NCI-H774 (cell line): ENCODE measurements at regions not wholly inside any gene's neighbourhood (a gene's known extent, or its start where the extent isn't known, plus 50 kb on each side); places are given as distances from the start of the nearest gene placed in this dataset.
"Not testable (repeated sequence)": the region's sequence is repeated elsewhere in the genome, so short reads cannot be mapped to it uniquely, and the experiment has no call there.

Source experiments
- DNase-seq: peaks from one replicate; lab custom pipeline; 2025; lab: John Stamatoyannopoulos, UW

DNA sequence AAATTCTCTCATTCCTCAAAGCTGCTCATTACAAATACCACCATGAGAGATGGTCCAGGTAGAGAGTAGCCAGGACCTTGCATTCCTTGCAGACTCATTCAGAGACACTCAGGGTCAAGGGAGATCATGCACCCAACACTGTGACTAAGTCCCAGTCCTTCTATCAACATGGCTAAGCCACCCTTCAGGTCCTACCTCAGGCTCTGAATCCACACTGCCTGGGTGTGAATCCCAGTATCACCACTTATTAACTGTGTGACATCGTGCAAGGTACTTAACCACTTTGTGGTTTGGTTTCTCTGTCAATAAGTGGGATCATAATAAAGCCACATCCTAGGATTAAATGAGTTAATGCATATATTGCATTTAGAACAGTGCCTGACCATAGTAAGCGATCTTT, 124.1 kb upstream of the NEIL3 start:
- no peak for DNase-seq

DNA sequence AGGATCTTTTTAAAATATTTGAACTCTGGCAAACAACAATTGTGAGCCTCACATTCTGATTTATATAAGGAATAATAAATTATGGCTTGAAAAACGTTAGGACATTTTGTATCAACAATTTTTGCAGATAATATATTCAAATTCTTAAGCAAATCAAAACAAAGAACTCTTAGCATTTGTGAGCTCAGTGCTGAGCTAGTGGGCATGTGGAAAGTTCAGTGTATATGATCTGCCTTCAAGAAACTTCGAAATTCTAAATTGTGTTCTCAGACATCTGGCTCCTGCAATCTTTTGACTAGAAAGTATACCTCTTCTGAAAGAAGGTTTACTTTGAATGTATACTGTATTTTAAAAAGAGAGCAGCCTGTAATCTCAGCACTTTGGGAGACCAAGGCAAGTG, 122.3 kb upstream of the NEIL3 start:
- DNase-seq = no peak

- DNase-seq = no peak
Measured at GRCh38 chr4:177190995-177191580, 118.6 kb upstream of the NEIL3 start.

- DNase-seq = no peak
Measured at GRCh38 chr4:177191586-177191985, 118.1 kb upstream of the NEIL3 start.

GRCh38 chr4:177191991-177192390, 117.7 kb upstream of the NEIL3 start:
- DNase-seq = no peak

GRCh38 chr4:177193024-177193715, 116.5 kb upstream of the NEIL3 start:
- DNase-seq = not testable (repeated sequence)

GRCh38 chr4:177194906-177195305, 114.8 kb upstream of the NEIL3 start:
- no peak for DNase-seq

GRCh38 chr4:177196615-177197014, 113.1 kb upstream of the NEIL3 start:
- no peak for DNase-seq

- no peak for DNase-seq
Measured at GRCh38 chr4:177201614-177202013, 108.1 kb upstream of the NEIL3 start.

- no peak for DNase-seq
Measured at GRCh38 chr4:177204126-177204525, 105.5 kb upstream of the NEIL3 start.

- DNase-seq = no peak
Measured at GRCh38 chr4:177214935-177215334, 94.7 kb upstream of the NEIL3 start.

DNA sequence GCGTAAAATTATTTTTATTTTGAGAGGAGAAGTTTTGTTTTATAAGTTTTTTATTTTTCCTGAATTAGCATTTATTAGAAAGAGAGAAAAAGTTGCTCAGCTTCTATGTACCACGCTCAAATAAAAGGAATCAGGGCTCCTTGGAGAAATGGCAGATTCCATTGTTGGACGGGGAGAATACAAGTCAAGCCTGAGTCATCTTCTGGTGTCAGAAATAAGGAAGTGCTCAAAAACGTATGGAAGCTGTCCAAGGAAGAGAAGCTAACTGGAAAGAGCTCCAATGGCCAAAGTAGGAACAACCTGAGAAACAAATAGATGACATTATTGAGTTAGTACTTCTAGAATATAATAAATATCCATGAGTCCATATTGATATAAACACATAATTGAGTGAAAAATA, 89.3 kb upstream of the NEIL3 start:
- no peak for DNase-seq

DNA sequence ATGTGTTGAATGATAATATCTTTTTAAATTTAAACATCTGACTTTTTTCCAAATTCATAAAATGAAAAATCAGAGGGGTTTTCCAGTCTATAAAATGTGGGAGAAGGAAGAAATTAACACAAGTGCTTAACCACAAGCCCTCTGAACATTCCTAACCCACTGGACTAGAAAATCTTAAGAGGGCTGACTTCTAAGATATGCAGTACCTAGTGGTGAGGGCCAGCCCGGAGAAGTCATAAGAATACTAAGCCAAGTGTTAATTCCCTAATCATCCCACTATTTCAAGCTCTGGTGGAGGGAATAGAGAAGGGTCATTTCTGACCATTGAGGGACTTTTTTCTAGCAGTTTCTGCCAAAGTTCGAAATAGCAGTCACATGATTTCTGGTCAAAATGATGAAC, 86.9 kb upstream of the NEIL3 start:
- no peak for DNase-seq

DNA sequence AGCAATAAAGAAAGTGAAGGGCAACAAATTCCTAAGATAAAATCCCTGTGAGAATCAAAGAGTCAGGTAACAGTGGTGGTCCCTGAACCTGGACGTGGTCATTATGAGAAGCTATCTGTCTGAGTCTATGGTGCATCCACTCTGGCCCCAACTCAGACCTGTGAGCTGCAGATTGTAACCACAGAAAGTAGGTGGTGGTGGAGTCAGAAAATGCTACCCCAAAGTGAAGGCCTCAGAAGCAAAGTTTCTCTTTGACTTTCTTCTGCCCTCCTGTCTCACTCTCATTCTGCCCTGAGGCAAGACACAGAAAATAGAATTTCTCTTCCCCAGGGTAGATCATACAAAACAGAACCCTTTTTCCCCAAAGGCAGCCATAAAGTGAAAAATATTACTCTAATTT, 84.1 kb upstream of the NEIL3 start:
- DNase-seq = no peak

DNA sequence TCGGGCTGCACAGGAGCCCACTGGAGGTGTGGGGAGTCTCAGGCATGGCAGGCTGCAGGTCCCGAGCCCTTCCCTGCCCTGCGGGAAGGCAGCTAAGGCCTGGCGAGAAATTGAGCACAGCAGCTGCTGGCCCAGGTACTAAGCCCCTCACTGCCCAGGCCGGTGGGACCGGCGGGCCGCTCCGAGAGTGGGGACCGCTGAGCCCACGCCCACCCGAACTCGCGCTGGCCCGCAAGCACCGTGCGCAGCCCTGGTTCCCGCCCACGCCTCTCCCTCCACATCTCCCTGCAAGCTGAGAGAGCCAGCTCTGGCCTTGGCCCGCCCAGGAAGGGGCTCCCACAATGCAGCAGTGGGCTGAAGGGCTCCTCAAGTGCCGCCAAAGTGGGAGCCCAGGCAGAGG, 82.0 kb upstream of the NEIL3 start:
- DNase-seq = no peak

DNA sequence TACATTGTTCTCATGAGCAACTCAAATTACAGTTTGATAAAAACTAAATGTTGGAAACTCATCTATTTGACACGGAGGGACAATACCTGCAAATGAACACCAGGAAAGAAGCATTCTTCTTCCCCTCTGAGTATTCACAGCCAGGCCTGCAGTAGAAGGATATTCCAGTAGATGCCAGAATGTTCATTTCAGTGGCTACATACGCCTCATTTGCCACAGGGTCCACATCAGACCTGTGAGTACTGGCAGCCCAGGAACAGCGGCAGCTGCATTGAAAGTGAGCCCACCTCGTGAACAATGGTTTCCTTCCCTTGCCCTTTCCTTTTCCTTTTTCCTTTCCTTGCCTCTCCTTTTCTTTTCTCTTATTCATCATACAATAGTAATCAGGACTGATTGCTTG, 81.1 kb upstream of the NEIL3 start:
- DNase-seq = no peak

DNA sequence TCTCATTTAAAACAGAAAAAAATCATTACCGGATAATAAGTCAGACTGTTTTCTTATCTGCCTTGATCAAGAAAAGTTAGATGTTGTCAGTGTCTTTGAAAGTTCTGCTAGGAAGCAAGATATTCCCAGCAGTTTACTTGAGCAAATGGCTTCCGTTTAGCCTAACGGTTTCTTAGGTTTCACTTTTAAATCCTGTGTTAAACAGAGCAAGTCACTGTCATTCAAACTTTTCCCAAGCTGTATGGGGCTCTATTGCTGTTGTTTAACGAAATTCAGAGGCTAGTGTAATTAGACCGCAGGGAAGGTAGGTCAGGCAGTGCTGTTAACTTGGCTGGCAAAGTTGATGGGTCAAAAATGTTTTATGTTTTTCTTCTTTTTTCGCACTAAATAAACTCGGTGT, 80.3 kb upstream of the NEIL3 start:
- no peak for DNase-seq

GRCh38 chr4:177232473-177232872, 77.2 kb upstream of the NEIL3 start:
- no peak for DNase-seq

DNA sequence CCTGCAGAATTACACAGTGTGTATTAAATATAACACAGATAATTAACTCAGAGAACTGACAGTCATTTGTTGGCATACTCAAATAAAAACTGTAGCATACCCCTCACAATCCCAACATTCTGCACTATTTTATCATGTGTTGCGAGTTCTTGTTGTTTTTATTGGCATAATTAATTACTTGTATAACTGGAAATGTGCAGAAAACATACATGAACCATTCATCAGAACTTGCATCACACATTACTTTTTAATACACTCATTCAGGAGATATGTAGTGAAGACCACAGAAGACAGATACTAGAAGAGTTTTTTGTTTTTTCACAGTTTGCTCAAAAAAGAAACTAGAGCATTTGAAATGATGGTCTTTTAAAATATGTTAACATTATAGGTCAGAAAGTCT, 74.6 kb upstream of the NEIL3 start:
- DNase-seq = no peak

DNA sequence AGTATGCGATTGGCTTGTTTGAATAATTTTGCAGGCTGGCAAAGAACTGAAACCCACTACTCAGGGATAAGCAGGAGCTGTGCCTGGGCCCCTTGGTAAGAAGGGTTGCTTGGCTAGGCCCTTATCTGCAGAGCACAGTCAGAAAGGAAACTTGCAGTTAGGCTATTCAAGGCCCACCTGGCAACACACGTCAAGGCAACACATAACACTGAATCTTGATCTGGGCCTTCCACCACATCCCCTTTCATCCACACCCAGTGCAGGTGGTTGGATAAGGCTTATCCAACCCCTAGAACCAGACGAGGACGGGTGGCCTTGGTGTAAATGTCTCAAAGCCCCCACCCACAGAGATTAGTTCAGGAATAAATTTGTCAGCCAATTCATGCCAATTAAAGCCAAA, 72.8 kb upstream of the NEIL3 start:
- no peak for DNase-seq

- no peak for DNase-seq
Measured at GRCh38 chr4:177237291-177237690, 72.4 kb upstream of the NEIL3 start.

- no peak for DNase-seq
Measured at GRCh38 chr4:177239477-177239876, 70.2 kb upstream of the NEIL3 start.

- no peak for DNase-seq
Measured at GRCh38 chr4:177239878-177240277, 69.8 kb upstream of the NEIL3 start.

GRCh38 chr4:177242651-177243286, 66.9 kb upstream of the NEIL3 start:
- DNase-seq = no peak
